ENCODE measurements at regions not wholly inside any gene's neighbourhood (a gene's known extent, or its start where the extent isn't known, plus 50 kb on each side); places are given as distances from the start of the nearest gene placed in this dataset.

GRCh38 chr5:101658433-101658832 is 637.7 kb downstream of the SLCO4C1 start:
- Histone ChIP-seq H3K4me3 (replicated peaks; ENCODE audit: insufficient read depth, low read length) (no peak overlapping the region), H3K27me3 (ENCODE audit: insufficient read depth, poor library complexity, severe bottlenecking) (no peaks in the 10 kb centered on the region), H3K27ac (replicated peaks) (no peak overlapping the region)
- DNase-seq (ENCODE audit: low read depth in 1 of 2, low spot score in 1 of 2): no peak
- no peak for TF ChIP-seq REST (IDR thresholded peaks at IDR 0.05; ENCODE audit: insufficient replicate concordance, low read depth)
- TF ChIP-seq POLR2AphosphoS5 (IDR thresholded peaks at IDR 0.05; ENCODE audit: low read depth): no peak
- TF ChIP-seq GABPA (IDR thresholded peaks at IDR 0.05; ENCODE audit: low read depth): no peak
- no peak for TF ChIP-seq CTCF (IDR thresholded peaks at IDR 0.05; ENCODE audit: insufficient read depth, low read length)
- TF ChIP-seq SPI1 (IDR thresholded peaks at IDR 0.05; ENCODE audit: borderline replicate concordance, low read depth): no peak

- no peak for DNase-seq (ENCODE audit: low read depth in 1 of 2, low spot score in 1 of 2)
- Histone ChIP-seq H3K4me3 (replicated peaks; ENCODE audit: insufficient read depth, low read length) (no peak overlapping the region), H3K27ac (replicated peaks) (no peak overlapping the region), H3K27me3 (ENCODE audit: insufficient read depth, poor library complexity, severe bottlenecking) (no peaks in the 10 kb centered on the region)
- no peak for TF ChIP-seq SPI1 (IDR thresholded peaks at IDR 0.05; ENCODE audit: borderline replicate concordance, low read depth)
- TF ChIP-seq CTCF (IDR thresholded peaks at IDR 0.05; ENCODE audit: insufficient read depth, low read length): no peak
- TF ChIP-seq REST (IDR thresholded peaks at IDR 0.05; ENCODE audit: insufficient replicate concordance, low read depth): no peak
- TF ChIP-seq POLR2AphosphoS5 (IDR thresholded peaks at IDR 0.05; ENCODE audit: low read depth): no peak
- TF ChIP-seq GABPA (IDR thresholded peaks at IDR 0.05; ENCODE audit: low read depth): no peak
Measured at GRCh38 chr5:101653996-101654395, 642.1 kb downstream of the SLCO4C1 start.

GRCh38 chr5:101647861-101648260 is 648.2 kb downstream of the SLCO4C1 start:
- Histone ChIP-seq H3K27me3 (ENCODE audit: insufficient read depth, poor library complexity, severe bottlenecking) (no peaks in the 10 kb centered on the region), H3K4me3 (replicated peaks; ENCODE audit: insufficient read depth, low read length) (no peak overlapping the region), H3K27ac (replicated peaks) (no peak overlapping the region)
- no peak for DNase-seq (ENCODE audit: low read depth in 1 of 2, low spot score in 1 of 2)
- TF ChIP-seq POLR2AphosphoS5 (IDR thresholded peaks at IDR 0.05; ENCODE audit: low read depth) (no peak), SPI1 (IDR thresholded peaks at IDR 0.05; ENCODE audit: borderline replicate concordance, low read depth) (no peak), CTCF (IDR thresholded peaks at IDR 0.05; ENCODE audit: insufficient read depth, low read length) (no peak), GABPA (IDR thresholded peaks at IDR 0.05; ENCODE audit: low read depth) (no peak), REST (IDR thresholded peaks at IDR 0.05; ENCODE audit: insufficient replicate concordance, low read depth) (no peak)
